K562 (cell line): ENCODE measurements at regions not wholly inside any gene's neighbourhood (a gene's known extent, or its start where the extent isn't known, plus 50 kb on each side); places are given as distances from the start of the nearest gene placed in this dataset.

Source experiments
- ELF2 ChIP-seq: fragments of 250-450 bp; sonication (Bioruptor Pico); IDR thresholded peaks from 2 replicates; pipeline ENCODE4 v1.5.0; 2021; ENCODE audit warnings: mild to moderate bottlenecking
- FUS ChIP-seq: fragments of 200-400 bp; formaldehyde crosslinking; optimal IDR thresholded peaks from 2 replicates; pipeline ENCODE3; 2017; ENCODE audit warnings: low read depth, low read length
- GATAD2B ChIP-seq: fragments of 450-650 bp; IDR thresholded peaks from 2 replicates; pipeline ENCODE4 v1.6.1; 2017; ENCODE audit warnings: mild to moderate bottlenecking, borderline replicate concordance
- PCBP1 ChIP-seq: fragments of 200-400 bp; formaldehyde crosslinking; IDR thresholded peaks from 2 replicates; pipeline ENCODE4 v1.6.1; 2018; ENCODE audit warnings: mild to moderate bottlenecking, low read depth, low read length; ENCODE audit not compliant: poor library complexity, severe bottlenecking
- ZNF174 ChIP-seq: fragments of 250-450 bp; sonication (Bioruptor Pico); IDR thresholded peaks from 2 replicates; pipeline ENCODE4 v1.4.0; 2020; ENCODE audit warnings: mild to moderate bottlenecking
- ZNF507 ChIP-seq: conservative IDR thresholded peaks from 2 replicates; pipeline ENCODE4 v1.6.1; 2017; ENCODE audit warnings: missing genetic modification characterization, missing compliant biosample characterization
- TF ChIP-seq, protein P1 (sequence below): sonication (generic); formaldehyde crosslinking; IDR thresholded peaks from 2 replicates; pipeline ENCODE4 v1.8.0; 2022; ENCODE audit warnings: missing genetic modification reagents, mild to moderate bottlenecking, borderline replicate concordance
- TF ChIP-seq, protein P2 (sequence below): fragments of 450-650 bp; IDR thresholded peaks from 2 replicates; pipeline ENCODE4 v1.6.1; 2018; ENCODE audit not compliant: partially characterized antibody

DNA sequence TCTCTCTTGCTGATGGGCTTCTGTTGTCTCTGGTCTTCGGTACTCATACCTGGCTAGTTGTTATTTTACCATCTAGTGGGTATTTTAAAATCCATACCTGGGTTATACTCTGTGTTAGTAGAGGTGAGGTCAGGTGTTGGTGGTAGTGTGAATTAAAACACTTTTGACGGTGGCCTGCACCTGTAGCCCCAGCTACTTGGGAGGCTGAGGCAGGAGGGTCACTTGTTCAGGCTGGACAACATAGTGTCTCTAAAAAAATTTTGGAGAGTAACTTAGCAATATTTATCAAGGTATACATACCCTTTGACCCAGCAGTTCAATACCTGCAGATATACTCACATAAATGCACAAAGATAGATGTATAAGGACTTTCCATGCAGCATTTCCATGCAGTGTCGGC, 55.4 kb downstream of the GSX1 start (continued):
- TF ChIP-seq, protein P1, sequence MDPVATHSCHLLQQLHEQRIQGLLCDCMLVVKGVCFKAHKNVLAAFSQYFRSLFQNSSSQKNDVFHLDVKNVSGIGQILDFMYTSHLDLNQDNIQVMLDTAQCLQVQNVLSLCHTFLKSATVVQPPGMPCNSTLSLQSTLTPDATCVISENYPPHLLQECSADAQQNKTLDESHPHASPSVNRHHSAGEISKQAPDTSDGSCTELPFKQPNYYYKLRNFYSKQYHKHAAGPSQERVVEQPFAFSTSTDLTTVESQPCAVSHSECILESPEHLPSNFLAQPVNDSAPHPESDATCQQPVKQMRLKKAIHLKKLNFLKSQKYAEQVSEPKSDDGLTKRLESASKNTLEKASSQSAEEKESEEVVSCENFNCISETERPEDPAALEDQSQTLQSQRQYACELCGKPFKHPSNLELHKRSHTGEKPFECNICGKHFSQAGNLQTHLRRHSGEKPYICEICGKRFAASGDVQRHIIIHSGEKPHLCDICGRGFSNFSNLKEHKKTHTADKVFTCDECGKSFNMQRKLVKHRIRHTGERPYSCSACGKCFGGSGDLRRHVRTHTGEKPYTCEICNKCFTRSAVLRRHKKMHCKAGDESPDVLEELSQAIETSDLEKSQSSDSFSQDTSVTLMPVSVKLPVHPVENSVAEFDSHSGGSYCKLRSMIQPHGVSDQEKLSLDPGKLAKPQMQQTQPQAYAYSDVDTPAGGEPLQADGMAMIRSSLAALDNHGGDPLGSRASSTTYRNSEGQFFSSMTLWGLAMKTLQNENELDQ (CRISPR knock-in tag), result no peak
- TF ChIP-seq PCBP1 (no peak), ZNF174 (CRISPR knock-in tag) (no peak), ZNF507 (tag) (no peak), ELF2 (no peak), FUS (no peak), GATAD2B (no peak)
- TF ChIP-seq, protein P2, sequence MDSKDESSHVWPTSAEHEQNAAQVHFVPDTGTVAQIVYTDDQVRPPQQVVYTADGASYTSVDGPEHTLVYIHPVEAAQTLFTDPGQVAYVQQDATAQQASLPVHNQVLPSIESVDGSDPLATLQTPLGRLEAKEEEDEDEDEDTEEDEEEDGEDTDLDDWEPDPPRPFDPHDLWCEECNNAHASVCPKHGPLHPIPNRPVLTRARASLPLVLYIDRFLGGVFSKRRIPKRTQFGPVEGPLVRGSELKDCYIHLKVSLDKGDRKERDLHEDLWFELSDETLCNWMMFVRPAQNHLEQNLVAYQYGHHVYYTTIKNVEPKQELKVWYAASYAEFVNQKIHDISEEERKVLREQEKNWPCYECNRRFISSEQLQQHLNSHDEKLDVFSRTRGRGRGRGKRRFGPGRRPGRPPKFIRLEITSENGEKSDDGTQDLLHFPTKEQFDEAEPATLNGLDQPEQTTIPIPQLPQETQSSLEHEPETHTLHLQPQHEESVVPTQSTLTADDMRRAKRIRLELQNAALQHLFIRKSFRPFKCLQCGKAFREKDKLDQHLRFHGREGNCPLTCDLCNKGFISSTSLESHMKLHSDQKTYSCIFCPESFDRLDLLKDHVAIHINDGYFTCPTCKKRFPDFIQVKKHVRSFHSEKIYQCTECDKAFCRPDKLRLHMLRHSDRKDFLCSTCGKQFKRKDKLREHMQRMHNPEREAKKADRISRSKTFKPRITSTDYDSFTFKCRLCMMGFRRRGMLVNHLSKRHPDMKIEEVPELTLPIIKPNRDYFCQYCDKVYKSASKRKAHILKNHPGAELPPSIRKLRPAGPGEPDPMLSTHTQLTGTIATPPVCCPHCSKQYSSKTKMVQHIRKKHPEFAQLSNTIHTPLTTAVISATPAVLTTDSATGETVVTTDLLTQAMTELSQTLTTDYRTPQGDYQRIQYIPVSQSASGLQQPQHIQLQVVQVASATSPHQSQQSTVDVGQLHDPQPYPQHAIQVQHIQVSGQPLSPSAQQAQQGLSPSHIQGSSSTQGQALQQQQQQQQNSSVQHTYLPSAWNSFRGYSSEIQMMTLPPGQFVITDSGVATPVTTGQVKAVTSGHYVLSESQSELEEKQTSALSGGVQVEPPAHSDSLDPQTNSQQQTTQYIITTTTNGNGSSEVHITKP, result no peak
